SU-DHL-6 (cell line): ENCODE measurements at regions not wholly inside any gene's neighbourhood (a gene's known extent, or its start where the extent isn't known, plus 50 kb on each side); places are given as distances from the start of the nearest gene placed in this dataset.

Experiments
- H2AFZ ChIP-seq: fragments of 200-600 bp; sonication (generic); 2 replicates; pipeline ENCODE4 v1.6.1; 2014; ENCODE audit warnings: low read depth, mild to moderate bottlenecking, moderate library complexity, mixed read lengths, antibody characterized with exemption, low read length; ENCODE audit not compliant: severe bottlenecking
- H3F3A ChIP-seq: fragments of 200-600 bp; shearing (Covaris generic); 2 replicates; pipeline ENCODE4 v1.6.0; 2016; ENCODE audit warnings: antibody characterized with exemption, mild to moderate bottlenecking; ENCODE audit not compliant: insufficient read depth
- H3K27ac ChIP-seq: fragments of 200-600 bp; sonication (generic); 2 replicates; pipeline ENCODE4 v1.5.1; 2016; ENCODE audit warnings: low read depth, mild to moderate bottlenecking, low read length, moderate library complexity, mixed read lengths
- H3K27me3 ChIP-seq: fragments of 200-600 bp; sonication (generic), shearing (Covaris generic); 2 replicates; pipeline ENCODE4 v1.6.0; 2014; ENCODE audit warnings: mild to moderate bottlenecking, low read length
- H3K36me3 ChIP-seq: fragments of 200-600 bp; sonication (generic); 2 replicates; pipeline ENCODE4 v1.6.1; 2014; ENCODE audit warnings: mild to moderate bottlenecking, low read length, mixed read lengths
- H3K4me2 ChIP-seq: fragments of 300-600, 200-600 bp; shearing (Covaris generic), sonication (generic); 2 replicates; pipeline ENCODE4 v1.6.0; 2014; ENCODE audit warnings: low read length, low read depth, mild to moderate bottlenecking; ENCODE audit not compliant: poor library complexity, severe bottlenecking
- H3K4me3 ChIP-seq: fragments of 200-600 bp; sonication (generic); 2 replicates; pipeline ENCODE4 v1.5.1; 2014; ENCODE audit warnings: antibody characterized with exemption, low read length, mild to moderate bottlenecking, mixed read lengths; ENCODE audit not compliant: insufficient read depth, poor library complexity, severe bottlenecking
- H3K79me2 ChIP-seq: fragments of 200-600 bp; sonication (generic); 2 replicates; pipeline ENCODE4 v1.6.1; 2014; ENCODE audit warnings: mild to moderate bottlenecking, low read length, moderate library complexity; ENCODE audit not compliant: insufficient read depth
- H3K9ac ChIP-seq: fragments of 200-600 bp; sonication (generic); 2 replicates; pipeline ENCODE4 v1.7.0; 2014; ENCODE audit warnings: mild to moderate bottlenecking, low read length
- H3K9me2 ChIP-seq: fragments of 200-600 bp; sonication (generic); replicated peaks from 2 replicates; pipeline ENCODE4 v1.6.1; 2014; ENCODE audit warnings: low read length; ENCODE audit not compliant: insufficient read depth
- H3K9me3 ChIP-seq: fragments of 200-600 bp; sonication (generic); 2 replicates; pipeline ENCODE4 v1.6.1; 2014; ENCODE audit warnings: low read length, mixed read lengths; ENCODE audit not compliant: insufficient read depth
- H4K20me1 ChIP-seq: fragments of 200-600 bp; sonication (generic); 2 replicates; pipeline ENCODE4 v1.6.1; 2014; ENCODE audit warnings: low read depth, mild to moderate bottlenecking, antibody characterized with exemption, low read length, moderate library complexity, mixed read lengths
- EZH2phosphoT487 ChIP-seq: fragments of 200-600 bp; sonication (generic), shearing (Covaris generic); conservative IDR thresholded peaks from 2 replicates; pipeline ENCODE4 v1.6.1; 2018; ENCODE audit warnings: mild to moderate bottlenecking, antibody characterized with exemption, low read length, moderate library complexity, mixed read lengths
- TF ChIP-seq, protein P1 (sequence below): fragments of 200-600 bp; sonication (generic); IDR thresholded peaks from one replicate; pipeline ENCODE4 v1.5.1; 2017; ENCODE audit warnings: antibody characterized with exemption, mild to moderate bottlenecking, low read length, moderate library complexity; ENCODE audit not compliant: insufficient read depth, poor library complexity, severe bottlenecking

GRCh38 chr2:64331114-64331645 lies 122.8 kb upstream of the LGALSL start:
- H2AFZ ChIP-seq, result no peak overlapping the region
- H3K79me2 ChIP-seq, result no peaks in the 10 kb centered on the region
- H3K36me3 ChIP-seq, result no peaks in the 10 kb centered on the region
- no peaks in the 10 kb centered on the region for H3K9me2 ChIP-seq
- no peaks in the 10 kb centered on the region for H3F3A ChIP-seq
- TF ChIP-seq EZH2phosphoT487, result no peak
- TF ChIP-seq, protein P1, sequence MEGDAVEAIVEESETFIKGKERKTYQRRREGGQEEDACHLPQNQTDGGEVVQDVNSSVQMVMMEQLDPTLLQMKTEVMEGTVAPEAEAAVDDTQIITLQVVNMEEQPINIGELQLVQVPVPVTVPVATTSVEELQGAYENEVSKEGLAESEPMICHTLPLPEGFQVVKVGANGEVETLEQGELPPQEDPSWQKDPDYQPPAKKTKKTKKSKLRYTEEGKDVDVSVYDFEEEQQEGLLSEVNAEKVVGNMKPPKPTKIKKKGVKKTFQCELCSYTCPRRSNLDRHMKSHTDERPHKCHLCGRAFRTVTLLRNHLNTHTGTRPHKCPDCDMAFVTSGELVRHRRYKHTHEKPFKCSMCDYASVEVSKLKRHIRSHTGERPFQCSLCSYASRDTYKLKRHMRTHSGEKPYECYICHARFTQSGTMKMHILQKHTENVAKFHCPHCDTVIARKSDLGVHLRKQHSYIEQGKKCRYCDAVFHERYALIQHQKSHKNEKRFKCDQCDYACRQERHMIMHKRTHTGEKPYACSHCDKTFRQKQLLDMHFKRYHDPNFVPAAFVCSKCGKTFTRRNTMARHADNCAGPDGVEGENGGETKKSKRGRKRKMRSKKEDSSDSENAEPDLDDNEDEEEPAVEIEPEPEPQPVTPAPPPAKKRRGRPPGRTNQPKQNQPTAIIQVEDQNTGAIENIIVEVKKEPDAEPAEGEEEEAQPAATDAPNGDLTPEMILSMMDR, result peak; percentile 3
- no peak overlapping the region for H3K9ac ChIP-seq
- H3K4me3 ChIP-seq, result no peak overlapping the region
- H3K4me2 ChIP-seq, result no peak overlapping the region
- H3K9me3 ChIP-seq, result no peaks in the 10 kb centered on the region
- H4K20me1 ChIP-seq, result no peaks in the 10 kb centered on the region
- H3K27me3 ChIP-seq, result no peaks in the 10 kb centered on the region
- no peak overlapping the region for H3K27ac ChIP-seq

- Histone ChIP-seq H4K20me1 (no peaks in the 10 kb centered on the region), H3K4me3 (no peak overlapping the region), H3F3A (no peaks in the 10 kb centered on the region), H3K79me2 (no peaks in the 10 kb centered on the region), H3K4me2 (no peak overlapping the region), H3K9me3 (no peaks in the 10 kb centered on the region), H3K27ac (no peak overlapping the region), H3K27me3 (no peaks in the 10 kb centered on the region), H3K9me2 (no peaks in the 10 kb centered on the region), H3K9ac (no peak overlapping the region), H3K36me3 (no peaks in the 10 kb centered on the region), H2AFZ (no peak overlapping the region)
- TF ChIP-seq EZH2phosphoT487, result no peak
- TF ChIP-seq, protein P1, result no peak
Observed at GRCh38 chr2:64331849-64332699, 121.9 kb upstream of the LGALSL start.

GRCh38 chr2:64336171-64336570 lies 117.8 kb upstream of the LGALSL start:
- Histone ChIP-seq H3K27ac (no peak overlapping the region), H3F3A (no peaks in the 10 kb centered on the region), H3K27me3 (no peaks in the 10 kb centered on the region), H3K9ac (no peak overlapping the region), H2AFZ (no peak overlapping the region), H3K79me2 (no peaks in the 10 kb centered on the region), H3K4me3 (no peak overlapping the region), H3K36me3 (no peaks in the 10 kb centered on the region), H3K4me2 (no peak overlapping the region), H3K9me3 (no peaks in the 10 kb centered on the region), H3K9me2 (no peaks in the 10 kb centered on the region), H4K20me1 (no peaks in the 10 kb centered on the region)
- TF ChIP-seq EZH2phosphoT487, result no peak

DNA sequence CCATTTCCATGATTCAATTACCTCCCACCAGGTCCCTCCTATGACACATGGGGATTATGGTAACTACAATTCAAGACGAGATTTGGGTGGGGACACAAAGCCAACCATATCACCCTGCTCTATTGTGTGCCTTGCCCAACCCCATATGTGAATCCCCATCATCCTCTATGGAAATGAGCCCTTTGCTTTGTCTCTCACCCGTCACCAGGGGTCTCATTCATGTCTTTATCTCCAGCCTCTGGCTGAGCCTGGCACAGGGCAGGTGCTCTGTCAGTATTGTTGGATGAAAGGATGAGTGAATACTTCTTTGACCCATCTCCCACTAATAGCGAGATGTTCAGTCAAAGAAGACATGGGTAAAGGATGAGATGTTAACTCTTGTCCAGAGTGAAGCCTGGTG lies 116.6 kb upstream of the LGALSL start:
- Histone ChIP-seq H3K4me3 (no peak overlapping the region), H4K20me1 (no peaks in the 10 kb centered on the region), H3K36me3 (no peaks in the 10 kb centered on the region), H3K9me3 (no peaks in the 10 kb centered on the region), H3K79me2 (no peaks in the 10 kb centered on the region), H3K4me2 (no peak overlapping the region), H3F3A (no peaks in the 10 kb centered on the region), H2AFZ (no peak overlapping the region), H3K9ac (no peak overlapping the region), H3K27ac (no peak overlapping the region), H3K9me2 (no peaks in the 10 kb centered on the region), H3K27me3 (no peaks in the 10 kb centered on the region)
- TF ChIP-seq, protein P1, result no peak
- TF ChIP-seq EZH2phosphoT487, result no peak
